HG02943 (cell line): ENCODE measurements at regions not wholly inside any gene's neighbourhood (a gene's known extent, or its start where the extent isn't known, plus 50 kb on each side); places are given as distances from the start of the nearest gene placed in this dataset.

Source experiments
- ATAC-seq: cut with Tn5 transposase; IDR thresholded peaks from one replicate; pipeline ENCODE4 v1.9.1; 2021; ENCODE audit warnings: mild to moderate bottlenecking, low read depth, moderate library complexity; ENCODE audit not compliant: unreplicated experiment

- no peak for ATAC-seq
These were observed 286.5 kb downstream of the SQOR start for GRCh38 chr15:45921376-45921775.

- no peak for ATAC-seq
These were observed 287.1 kb downstream of the SQOR start for GRCh38 chr15:45921978-45922377.

- no peak for ATAC-seq
These were observed 306.5 kb downstream of the SQOR start for GRCh38 chr15:45941367-45941766.

- peak; percentile 61 for ATAC-seq
These were observed 308.4 kb downstream of the SQOR start for GRCh38 chr15:45943240-45943639.

- ATAC-seq = no peak
These were observed 311.3 kb downstream of the SQOR start for GRCh38 chr15:45946111-45946510.

- no peak for ATAC-seq
These were observed 313.4 kb downstream of the SQOR start for GRCh38 chr15:45948181-45948621.

GRCh38 chr15:45958924-45959323 lies 324.1 kb downstream of the SQOR start:
- ATAC-seq = no peak

GRCh38 chr15:45962733-45963132 lies 327.9 kb downstream of the SQOR start:
- no peak for ATAC-seq

GRCh38 chr15:45970542-45970941 lies 335.7 kb downstream of the SQOR start:
- no peak for ATAC-seq

- ATAC-seq = no peak
These were observed 345.5 kb downstream of the SQOR start for GRCh38 chr15:45980366-45980765.

GRCh38 chr15:45981625-45982024 lies 346.8 kb downstream of the SQOR start:
- no peak for ATAC-seq

GRCh38 chr15:45991863-45992262 lies 357.0 kb downstream of the SQOR start:
- no peak for ATAC-seq

GRCh38 chr15:45993072-45993471 lies 358.2 kb downstream of the SQOR start:
- ATAC-seq = no peak

GRCh38 chr15:45993508-45993907 lies 358.7 kb downstream of the SQOR start:
- no peak for ATAC-seq

- no peak for ATAC-seq
These were observed 361.0 kb downstream of the SQOR start for GRCh38 chr15:45995800-45996199.

- ATAC-seq = no peak
These were observed 379.7 kb downstream of the SQOR start for GRCh38 chr15:46014532-46014931.

- no peak for ATAC-seq
These were observed 399.9 kb downstream of the SQOR start for GRCh38 chr15:46034755-46035154.

- ATAC-seq = no peak
These were observed 404.9 kb downstream of the SQOR start for GRCh38 chr15:46039703-46040102.

- no peak for ATAC-seq
These were observed 407.1 kb downstream of the SQOR start for GRCh38 chr15:46041905-46042304.

- ATAC-seq = no peak
These were observed 425.2 kb downstream of the SQOR start for GRCh38 chr15:46059921-46060594.

- no peak for ATAC-seq
These were observed 426.2 kb downstream of the SQOR start for GRCh38 chr15:46061002-46061401.

GRCh38 chr15:46077220-46077619 lies 442.4 kb downstream of the SQOR start:
- no peak for ATAC-seq

- no peak for ATAC-seq
These were observed 444.2 kb downstream of the SQOR start for GRCh38 chr15:46079046-46079445.
